GM21515 (cell line): ENCODE measurements at regions not wholly inside any gene's neighbourhood (a gene's known extent, or its start where the extent isn't known, plus 50 kb on each side); places are given as distances from the start of the nearest gene placed in this dataset.

Experiments used
- ATAC-seq: cut with Tn5 transposase; IDR thresholded peaks from one replicate; pipeline ENCODE4 v1.9.1; 2021; ENCODE audit not compliant: unreplicated experiment

DNA sequence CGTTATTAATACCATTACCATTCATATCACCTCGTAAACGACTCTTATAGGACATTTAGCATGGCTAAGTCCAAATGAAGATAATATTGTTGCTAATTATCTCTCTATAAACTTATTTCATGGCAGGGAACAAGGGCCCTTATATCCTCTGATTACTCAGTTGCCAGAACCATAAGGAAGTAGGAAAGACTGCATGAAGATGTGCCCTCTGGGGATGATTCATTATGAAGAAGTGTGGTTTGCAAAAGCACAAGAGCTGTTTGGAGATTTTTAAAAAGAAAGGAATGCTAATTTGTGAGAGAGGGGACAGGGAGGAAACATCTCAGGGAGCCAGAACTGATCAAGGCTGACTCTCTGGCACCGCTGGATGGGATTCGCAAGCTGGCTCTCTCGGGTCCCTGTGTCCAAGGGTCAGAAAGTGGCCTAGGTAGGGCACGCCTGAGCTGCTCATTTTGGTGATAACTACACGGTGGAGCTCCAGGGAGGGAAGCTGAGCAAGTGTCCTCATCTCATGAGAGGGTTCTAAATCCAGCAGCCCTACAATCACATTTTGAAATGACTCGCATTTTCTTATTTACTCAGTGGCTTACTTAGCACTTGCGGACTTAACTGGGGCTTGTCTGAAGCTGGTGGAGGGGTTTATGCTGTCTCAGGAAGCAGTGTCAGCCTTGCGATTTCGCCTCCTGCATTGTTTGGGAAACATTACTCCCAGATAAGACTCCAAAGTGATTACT lies 136.8 kb downstream of the C5orf15 start:
- no peak for ATAC-seq

DNA sequence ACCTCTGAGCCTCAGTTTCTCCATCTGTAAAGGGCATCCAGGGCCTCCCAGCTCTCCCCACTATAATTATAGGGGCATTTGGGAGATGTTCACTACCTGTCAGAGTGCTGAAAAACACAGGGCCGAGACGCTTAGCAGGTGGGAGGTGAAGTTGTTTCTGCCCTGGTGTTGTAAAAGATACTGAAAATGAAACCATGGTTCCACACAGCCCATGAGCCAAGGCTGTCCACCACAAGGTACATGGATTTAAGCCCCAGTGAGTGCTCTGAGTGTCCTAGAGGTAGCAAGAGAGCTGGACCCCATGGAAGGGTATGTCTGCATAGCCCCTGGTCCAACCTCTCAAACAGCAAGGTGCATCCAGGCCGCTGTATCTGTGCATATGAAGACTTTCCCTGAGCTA lies 137.5 kb downstream of the C5orf15 start:
- no peak for ATAC-seq

- ATAC-seq: no peak
Observed at GRCh38 chr5:133830281-133830680, 138.1 kb downstream of the C5orf15 start.

GRCh38 chr5:133829786-133830185 lies 138.6 kb downstream of the C5orf15 start:
- no peak for ATAC-seq

DNA sequence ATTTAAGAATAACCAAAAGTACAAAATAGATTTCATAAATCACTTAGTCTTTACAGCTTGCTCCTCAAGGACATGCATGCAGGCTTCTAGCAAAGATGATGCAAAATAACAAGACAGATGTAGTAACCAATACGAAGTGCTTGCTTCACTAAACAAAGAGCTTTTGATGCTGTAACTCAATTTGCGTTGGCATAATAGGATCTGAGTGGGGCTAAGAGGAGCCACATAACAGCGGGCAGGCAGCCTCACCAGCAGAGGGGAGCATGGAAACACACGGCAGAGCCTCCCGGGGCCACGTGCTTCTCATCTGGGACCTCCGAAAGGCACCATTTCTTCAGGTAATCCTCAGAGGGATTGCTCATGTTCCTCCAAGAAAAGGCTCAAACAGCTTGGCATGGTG lies 139.7 kb downstream of the C5orf15 start:
- ATAC-seq: no peak

DNA sequence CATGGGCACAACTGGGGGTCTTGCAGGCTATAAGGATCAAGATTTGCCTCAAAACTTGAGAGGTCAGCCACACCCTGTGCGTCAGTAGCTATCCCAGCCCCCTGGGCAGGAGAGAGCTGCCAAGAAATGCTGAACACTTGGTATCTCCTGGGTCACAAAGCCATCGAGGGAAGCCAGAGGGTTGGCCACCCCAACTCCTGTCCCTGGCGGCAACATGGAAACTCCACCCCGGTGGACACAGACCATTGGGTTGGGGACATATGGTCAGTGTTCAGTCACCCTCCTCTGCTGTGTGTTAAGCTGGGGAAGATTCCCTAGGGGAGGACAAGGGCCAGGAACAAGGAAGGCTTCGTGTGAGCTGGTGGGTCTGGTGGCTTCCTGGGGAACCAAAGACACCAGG lies 140.6 kb downstream of the C5orf15 start:
- ATAC-seq: no peak

DNA sequence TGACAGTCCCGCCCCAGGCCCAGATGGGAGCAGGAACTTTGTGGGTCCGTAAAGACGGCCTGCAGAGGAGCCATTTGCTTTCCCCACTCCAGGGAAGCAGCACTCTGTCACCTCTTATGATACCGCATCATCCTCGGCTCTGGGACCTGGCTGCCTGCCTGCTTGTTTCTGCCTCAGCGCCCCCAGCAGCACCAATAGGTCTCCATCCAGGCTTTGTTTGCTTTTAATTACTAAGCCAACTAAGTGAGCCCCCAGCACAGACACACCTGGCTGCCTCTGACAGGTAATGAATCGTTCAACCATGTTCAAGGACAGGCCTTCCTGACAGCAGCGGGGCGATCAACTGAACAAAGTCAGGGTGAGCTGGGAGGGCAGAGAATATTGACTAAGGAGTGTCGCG lies 141.4 kb downstream of the C5orf15 start:
- no peak for ATAC-seq

DNA sequence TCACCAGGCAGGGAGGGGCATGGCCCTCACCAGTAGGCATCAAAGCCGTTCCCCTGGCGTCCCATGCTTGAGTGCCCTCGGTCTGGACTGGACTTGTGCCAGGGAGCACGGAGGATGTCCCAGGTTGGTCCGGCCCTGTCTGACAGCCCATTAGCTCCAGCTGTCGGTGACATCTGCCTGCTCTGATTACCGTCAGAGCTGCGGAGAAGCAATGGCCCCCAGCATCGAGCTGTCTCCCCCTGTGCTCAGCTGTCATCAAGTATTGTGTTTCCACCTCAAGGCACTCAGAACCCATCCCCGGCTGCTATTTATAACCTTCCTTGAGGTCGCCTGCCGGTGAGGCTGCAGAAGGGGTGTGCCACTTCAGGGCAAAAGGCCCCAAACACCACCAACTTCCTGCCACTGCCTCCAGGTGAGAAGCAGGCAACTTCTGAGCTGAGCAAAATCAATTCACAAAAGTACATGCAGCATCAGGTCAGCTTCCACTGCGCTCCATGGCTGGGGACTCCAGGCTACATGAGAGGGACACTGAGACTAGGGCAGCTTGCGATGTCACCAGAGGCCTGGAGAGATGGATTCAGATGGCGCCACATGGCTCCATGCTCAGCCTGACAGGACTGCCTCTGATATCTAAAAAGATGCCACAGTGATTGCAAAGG lies 142.7 kb downstream of the C5orf15 start:
- no peak for ATAC-seq

DNA sequence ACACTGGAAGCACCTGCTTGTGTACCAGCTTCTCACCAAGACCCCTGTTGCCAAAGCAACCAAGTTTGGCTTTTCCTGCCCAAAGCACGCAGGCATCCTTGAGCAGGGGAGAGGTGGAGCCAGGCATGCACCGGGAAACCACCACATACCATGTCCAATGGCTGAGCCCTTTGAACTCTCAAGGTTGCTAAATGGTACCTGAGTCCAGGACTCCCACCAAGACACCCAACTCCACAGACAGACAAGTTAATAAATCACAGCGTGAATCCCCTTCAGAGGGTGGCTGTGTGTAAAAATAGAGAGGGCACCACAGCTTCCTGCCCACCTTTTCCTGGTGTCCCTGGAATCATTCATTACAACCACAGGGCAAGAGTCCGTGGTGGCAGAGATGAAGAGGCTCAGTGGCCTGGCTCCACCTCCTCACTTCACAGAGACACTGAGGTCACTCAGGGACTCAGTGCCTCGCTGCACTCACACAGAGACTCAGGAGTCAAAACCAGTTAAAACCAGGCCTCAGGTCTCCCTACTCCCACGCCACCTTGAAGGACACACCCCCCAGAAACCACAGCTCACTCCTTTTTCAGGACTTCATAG lies 143.7 kb downstream of the C5orf15 start:
- ATAC-seq: peak; percentile 64

DNA sequence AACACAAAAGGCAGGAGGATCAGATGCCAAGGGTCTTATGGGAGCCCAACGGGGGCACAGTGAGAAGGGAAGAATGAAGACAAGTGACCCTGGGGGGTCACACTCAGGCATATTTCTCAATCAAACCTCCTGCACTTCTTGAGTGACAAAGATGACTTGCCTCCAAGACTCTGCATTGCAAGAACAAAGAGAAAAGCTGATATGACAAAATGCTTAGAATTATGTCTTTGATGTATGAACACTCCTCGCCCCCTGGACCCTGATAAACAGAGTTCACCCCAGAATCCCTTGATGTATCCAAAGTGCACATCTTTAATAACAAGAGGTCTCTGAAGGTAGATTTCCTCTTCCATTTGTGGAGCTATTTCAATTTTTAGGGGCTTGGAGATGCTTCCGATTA lies 146.5 kb downstream of the C5orf15 start:
- no peak for ATAC-seq

GRCh38 chr5:133821311-133821741 lies 147.1 kb downstream of the C5orf15 start:
- no peak for ATAC-seq

DNA sequence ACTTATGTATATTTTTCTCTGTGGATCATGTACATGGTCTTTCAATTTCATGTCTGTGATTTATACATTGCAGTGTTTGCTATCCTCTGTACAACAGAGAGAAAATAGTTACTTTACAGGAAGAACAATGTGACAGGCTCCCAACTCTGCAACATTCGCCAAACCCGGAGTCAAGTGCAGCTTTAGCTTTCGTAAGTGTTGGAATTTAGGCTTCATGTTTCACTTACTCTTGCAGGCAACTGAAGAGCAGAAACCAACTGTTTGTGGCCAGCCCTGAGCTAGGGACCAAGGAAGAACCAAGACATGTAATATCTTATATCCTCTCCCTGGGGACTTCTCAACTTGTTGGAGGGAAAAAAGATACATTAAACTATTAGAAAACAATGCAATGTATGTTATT lies 147.9 kb downstream of the C5orf15 start:
- ATAC-seq: no peak

- no peak for ATAC-seq
Observed at GRCh38 chr5:133819977-133820471, 148.4 kb downstream of the C5orf15 start.

GRCh38 chr5:133818869-133819600 lies 149.4 kb downstream of the C5orf15 start:
- no peak for ATAC-seq

DNA sequence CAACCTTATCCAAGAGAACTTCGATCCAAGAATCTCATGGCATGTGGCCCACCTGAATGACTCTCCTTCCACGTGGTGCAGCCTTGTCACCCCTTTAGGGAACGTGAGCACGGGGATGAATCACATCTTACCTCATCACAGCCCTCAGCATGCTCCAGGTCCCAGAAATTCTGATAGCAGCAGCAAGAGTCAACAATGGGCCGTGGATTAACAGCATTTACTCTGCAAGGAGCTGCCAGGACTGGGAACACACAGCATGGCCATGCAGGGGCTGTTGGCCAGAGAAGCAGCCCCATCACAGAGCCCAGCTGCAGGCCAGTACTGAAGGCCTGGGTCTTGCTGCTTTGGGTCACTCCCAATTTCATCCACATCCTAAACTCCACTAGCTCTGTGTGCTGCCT lies 150.4 kb downstream of the C5orf15 start:
- ATAC-seq: no peak

DNA sequence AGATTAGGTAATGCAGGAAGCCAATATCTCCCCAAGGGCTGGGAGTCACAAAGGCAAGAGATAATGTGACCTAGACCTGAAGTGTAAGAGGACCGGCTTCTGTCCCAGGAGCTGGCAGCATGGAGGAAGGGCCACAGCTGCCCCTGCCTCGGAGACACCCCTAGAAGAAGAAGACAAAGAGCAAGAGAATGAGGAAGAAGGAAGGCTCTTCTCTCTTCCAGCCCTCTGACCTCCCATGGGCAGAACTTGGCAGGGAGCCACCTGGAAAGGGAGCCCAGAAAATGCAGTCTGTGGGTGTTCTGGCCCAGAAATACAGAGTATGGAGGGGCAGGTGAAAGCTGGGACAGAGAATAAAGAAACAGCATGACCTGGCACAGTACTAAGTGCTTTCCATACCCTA lies 151.0 kb downstream of the C5orf15 start:
- ATAC-seq: no peak

- ATAC-seq: no peak
Observed at GRCh38 chr5:133816791-133817190, 151.6 kb downstream of the C5orf15 start.

DNA sequence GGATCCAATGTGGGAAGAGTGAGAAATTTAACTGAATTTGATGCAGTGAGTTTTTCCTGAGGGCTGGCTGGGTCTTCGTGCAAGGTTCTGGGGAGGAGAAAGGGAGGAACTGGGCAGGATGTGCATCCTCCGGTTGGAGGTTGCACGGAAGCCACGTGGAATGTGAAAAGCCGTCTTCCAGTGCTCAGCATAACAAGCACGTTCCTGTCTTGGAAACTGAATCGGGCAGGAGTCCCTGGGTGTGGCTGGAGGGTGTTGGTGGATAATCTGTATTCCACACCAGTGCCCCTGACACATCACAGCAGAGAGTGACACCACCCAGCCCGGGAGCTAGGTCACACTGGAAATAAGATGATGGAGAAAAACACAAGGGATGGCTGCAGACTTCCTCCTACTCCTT lies 154.3 kb downstream of the C5orf15 start:
- ATAC-seq: no peak

DNA sequence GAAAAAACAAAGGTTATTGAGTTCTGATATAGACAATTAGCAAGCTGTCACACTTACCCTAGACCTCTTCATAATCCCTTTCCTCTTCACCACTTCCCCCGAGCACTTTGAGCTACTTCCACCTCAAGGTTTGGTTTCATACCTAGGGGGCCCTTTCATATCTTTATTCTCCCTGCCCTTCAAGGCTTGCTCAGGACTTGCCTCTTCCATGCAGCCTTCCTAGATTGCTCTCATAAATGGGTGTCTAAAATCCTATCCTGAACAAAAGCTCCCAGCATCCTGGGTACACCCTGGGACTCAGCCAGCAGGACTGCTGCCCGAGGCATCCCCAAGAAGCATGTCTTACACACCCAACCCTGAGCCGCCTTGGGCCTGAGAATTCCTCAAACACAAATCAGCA lies 157.3 kb downstream of the C5orf15 start:
- no peak for ATAC-seq

GRCh38 chr5:133809801-133810200 lies 158.6 kb downstream of the C5orf15 start:
- no peak for ATAC-seq

- no peak for ATAC-seq
Observed at GRCh38 chr5:133807348-133807747, 161.1 kb downstream of the C5orf15 start.

GRCh38 chr5:133806847-133807246 lies 161.6 kb downstream of the C5orf15 start:
- ATAC-seq: no peak
